SIG-M5 treated with dmso at 0.1 percent for 504 hours (cell line): ENCODE measurements at regions not wholly inside any gene's neighbourhood (a gene's known extent, or its start where the extent isn't known, plus 50 kb on each side); places are given as distances from the start of the nearest gene placed in this dataset.
"Not testable (repeated sequence)": the region's sequence is repeated elsewhere in the genome, so short reads cannot be mapped to it uniquely, and the experiment has no call there.

Experiments used
- DNase-seq: peaks from one replicate; lab custom pipeline; 2025; ENCODE audit not compliant: unreplicated experiment; lab: John Stamatoyannopoulos, UW

GRCh38 chr4:121616449-121616848 is 80.3 kb downstream of the ANXA5 start:
- not testable (repeated sequence) for DNase-seq

- DNase-seq = no peak
Measured at GRCh38 chr4:121614101-121614500, 82.7 kb downstream of the ANXA5 start.

- DNase-seq = no peak
Measured at GRCh38 chr4:121599049-121599448, 97.7 kb downstream of the ANXA5 start.

- DNase-seq = no peak
Measured at GRCh38 chr4:121597346-121597934, 99.3 kb downstream of the ANXA5 start.

- no peak for DNase-seq
Measured at GRCh38 chr4:121594796-121595526, 101.8 kb downstream of the ANXA5 start.

- DNase-seq = no peak
Measured at GRCh38 chr4:121593760-121594159, 103.0 kb downstream of the ANXA5 start.

GRCh38 chr4:121592257-121592656 is 104.5 kb downstream of the ANXA5 start:
- DNase-seq = not testable (repeated sequence)

GRCh38 chr4:121584836-121585235 is 111.9 kb downstream of the ANXA5 start:
- DNase-seq = no peak

GRCh38 chr4:121583396-121583795 is 113.4 kb downstream of the ANXA5 start:
- DNase-seq = no peak

- no peak for DNase-seq
Measured at GRCh38 chr4:121582296-121582695, 114.5 kb downstream of the ANXA5 start.

- not testable (repeated sequence) for DNase-seq
Measured at GRCh38 chr4:121575392-121575791, 121.4 kb downstream of the ANXA5 start.

GRCh38 chr4:121574618-121575017 is 122.2 kb downstream of the ANXA5 start:
- peak; percentile 23 for DNase-seq

GRCh38 chr4:121567748-121568147 is 129.0 kb downstream of the ANXA5 start:
- DNase-seq = no peak

- DNase-seq = no peak
Measured at GRCh38 chr4:121564840-121565375, 131.9 kb downstream of the ANXA5 start.

- DNase-seq = no peak
Measured at GRCh38 chr4:121562811-121563210, 134.0 kb downstream of the ANXA5 start.

- no peak for DNase-seq
Measured at GRCh38 chr4:121555315-121556107, 141.3 kb downstream of the ANXA5 start.

- DNase-seq = no peak
Measured at GRCh38 chr4:121554382-121554781, 142.4 kb downstream of the ANXA5 start.

- no peak for DNase-seq
Measured at GRCh38 chr4:121551881-121552280, 144.9 kb downstream of the ANXA5 start.

- DNase-seq = no peak
Measured at GRCh38 chr4:121551271-121551670, 145.5 kb downstream of the ANXA5 start.

- DNase-seq = no peak
Measured at GRCh38 chr4:121541696-121542095, 155.1 kb downstream of the ANXA5 start.

GRCh38 chr4:121535351-121535750 is 154.5 kb upstream of the QRFPR start:
- no peak for DNase-seq

GRCh38 chr4:121534187-121534586 is 153.4 kb upstream of the QRFPR start:
- no peak for DNase-seq
